SU-DHL-6 (cell line): ENCODE measurements at regions not wholly inside any gene's neighbourhood (a gene's known extent, or its start where the extent isn't known, plus 50 kb on each side); places are given as distances from the start of the nearest gene placed in this dataset.

Experiments
- EZH2phosphoT487 ChIP-seq: fragments of 200-600 bp; sonication (generic), shearing (Covaris generic); conservative IDR thresholded peaks from 2 replicates; pipeline ENCODE4 v1.6.1; 2018; ENCODE audit warnings: mild to moderate bottlenecking, antibody characterized with exemption, low read length, moderate library complexity, mixed read lengths
- TF ChIP-seq, protein P1 (sequence below): fragments of 200-600 bp; sonication (generic); IDR thresholded peaks from one replicate; pipeline ENCODE4 v1.5.1; 2017; ENCODE audit warnings: antibody characterized with exemption, mild to moderate bottlenecking, low read length, moderate library complexity; ENCODE audit not compliant: insufficient read depth, poor library complexity, severe bottlenecking

DNA sequence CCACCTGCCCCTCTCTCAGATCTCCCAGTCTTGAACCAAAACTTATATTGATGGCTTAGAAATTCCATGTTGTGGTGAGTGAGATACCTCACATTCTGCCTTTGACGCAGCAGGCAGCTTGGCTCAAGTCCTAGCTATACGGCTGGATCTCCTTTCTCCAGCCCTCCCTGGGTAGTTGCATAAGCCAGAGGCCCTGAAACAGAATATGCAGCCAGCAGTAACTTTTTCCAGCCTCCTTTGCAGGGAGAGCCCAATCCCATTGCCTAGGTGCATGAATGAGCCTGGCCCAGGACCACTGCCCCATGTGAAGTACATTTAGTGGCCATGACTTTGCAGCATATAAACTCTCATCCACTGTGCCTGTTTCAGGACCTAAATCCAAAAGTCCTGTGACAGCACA is 202.2 kb upstream of the CDYL start:
- no peak for TF ChIP-seq EZH2phosphoT487
- TF ChIP-seq, protein P1, sequence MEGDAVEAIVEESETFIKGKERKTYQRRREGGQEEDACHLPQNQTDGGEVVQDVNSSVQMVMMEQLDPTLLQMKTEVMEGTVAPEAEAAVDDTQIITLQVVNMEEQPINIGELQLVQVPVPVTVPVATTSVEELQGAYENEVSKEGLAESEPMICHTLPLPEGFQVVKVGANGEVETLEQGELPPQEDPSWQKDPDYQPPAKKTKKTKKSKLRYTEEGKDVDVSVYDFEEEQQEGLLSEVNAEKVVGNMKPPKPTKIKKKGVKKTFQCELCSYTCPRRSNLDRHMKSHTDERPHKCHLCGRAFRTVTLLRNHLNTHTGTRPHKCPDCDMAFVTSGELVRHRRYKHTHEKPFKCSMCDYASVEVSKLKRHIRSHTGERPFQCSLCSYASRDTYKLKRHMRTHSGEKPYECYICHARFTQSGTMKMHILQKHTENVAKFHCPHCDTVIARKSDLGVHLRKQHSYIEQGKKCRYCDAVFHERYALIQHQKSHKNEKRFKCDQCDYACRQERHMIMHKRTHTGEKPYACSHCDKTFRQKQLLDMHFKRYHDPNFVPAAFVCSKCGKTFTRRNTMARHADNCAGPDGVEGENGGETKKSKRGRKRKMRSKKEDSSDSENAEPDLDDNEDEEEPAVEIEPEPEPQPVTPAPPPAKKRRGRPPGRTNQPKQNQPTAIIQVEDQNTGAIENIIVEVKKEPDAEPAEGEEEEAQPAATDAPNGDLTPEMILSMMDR = no peak
